Pancreas (tissue), 10 donors: ENCODE measurements at regions not wholly inside any gene's neighbourhood (a gene's known extent, or its start where the extent isn't known, plus 50 kb on each side); places are given as distances from the start of the nearest gene placed in this dataset.

Source experiments
- ATAC-seq, 4 donors: fragments of 200-7000 bp; cut with Tn5 transposase; one replicate each; pipeline versions ENCODE4 v1.8.0 to v1.9.1; 2020; ENCODE audit warnings: mild to moderate bottlenecking in 4 of 4, moderate library complexity in 4 of 4
- DNase-seq, 6 donors: peaks; one replicate each; pipeline ENCODE4 v3.0.0-alpha.2; 2020
- FAIRE-seq: peaks from 2 replicates; lab custom pipeline; 2012; peaks lifted over from hg19 to GRCh38; lab: Jason Lieb, UNC
- H3K27ac ChIP-seq, 4 donors: fragments of 200-600 bp; sonication (generic); 1 replicate in 3 of 4; 2 replicates in 1 of 4; pipeline versions ENCODE4 v1.5.0 to v1.8.0; 2020
- H3K27me3 ChIP-seq, 4 donors: fragments of 200-600 bp; one replicate each; pipeline ENCODE4 v1.8.0; 2021
- H3K36me3 ChIP-seq, 3 donors: fragments of 200-600 bp; sonication (generic) in 1 of 3; one replicate each; pipeline versions ENCODE4 v1.5.0 to v1.8.0; 2020 to 2021
- H3K4me1 ChIP-seq, 3 donors: fragments of 200-600 bp; one replicate each; pipeline ENCODE4 v1.8.0; 2021
- H3K4me3 ChIP-seq, 4 donors: fragments of 200-600 bp; sonication (generic) in 2 of 4; one replicate each; pipeline versions ENCODE4 v1.5.0 to v1.8.0; 2020 to 2021
- H3K9me3 ChIP-seq, 4 donors: fragments of 200-600 bp; one replicate each; pipeline ENCODE4 v1.8.0; 2021
- WGBS, 2 donors: extraction: QIAGEN DNeasy Blood & Tissue Kit; methylation state at CpG; one replicate each; pipeline ENCODE4 v1.1.7; 2013; 5-methylcytosine and 5-hydroxymethylcytosine counted together
- intact Hi-C, 3 donors: fragments of 100-400 bp; cut with DNase I; formaldehyde crosslinking; loops; one replicate each; pipeline versions ENCODE4 v1.11.1 to v1.14.2; 2022
- TF ChIP-seq, protein P1 (sequence below), 4 donors: fragments of 200-600 bp; sonication (generic) in 3 of 4; IDR thresholded peaks; one replicate each; pipeline versions ENCODE4 v1.5.0 to v1.8.0; 2021; ENCODE audit warnings: antibody characterized with exemption in 4 of 4
- donor health status: healthy with polysubstance abuse.
- donor health status: DM: no; HTN: no; CAD: no; lungs with moderate emphysema.
- donor health status: DM: no; HTN: no; CAD: no.
- donor health status: control.
- donor health status: control.
- donor health status: Bipolar disorder and iron deficiency.
- donor health status: DM: yes; HTN: yes; CAD: no.
- donor health status: DM: no; HTN: no; CAD: no.
- donor health status: DM: no; HTN: no; CAD: no.
- donor health status: DM: yes; HTN: yes; CAD: no.

DNA sequence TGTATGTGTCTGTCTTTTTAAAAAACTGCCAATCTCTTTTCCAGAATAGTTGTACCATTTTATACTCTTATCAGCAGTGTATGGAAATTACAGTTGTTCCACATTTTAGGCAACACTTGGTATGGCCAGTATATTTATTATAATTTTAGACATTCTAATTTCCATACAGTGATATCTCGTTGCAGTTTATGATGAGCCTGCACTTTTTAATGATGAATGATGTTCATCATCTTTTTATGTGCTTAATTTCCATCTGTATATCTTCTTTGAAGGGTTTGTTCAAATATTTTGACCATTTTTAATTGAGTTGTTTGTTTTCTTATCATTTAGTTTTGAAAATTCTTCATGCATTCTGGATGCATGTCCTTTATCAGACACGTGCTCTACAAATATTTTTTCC, 57.0 kb upstream of the UBE2E2 start:
- H3K4me3 ChIP-seq, result no peak overlapping the region
- ATAC-seq (no peak), FAIRE-seq (no peak), DNase-seq (no peak)
- H3K27ac ChIP-seq, result no peak overlapping the region
- WGBS, 2 donors, result 37 to 42% methylated on average over 2 of the region's 2 CpGs
- TF ChIP-seq, protein P1, sequence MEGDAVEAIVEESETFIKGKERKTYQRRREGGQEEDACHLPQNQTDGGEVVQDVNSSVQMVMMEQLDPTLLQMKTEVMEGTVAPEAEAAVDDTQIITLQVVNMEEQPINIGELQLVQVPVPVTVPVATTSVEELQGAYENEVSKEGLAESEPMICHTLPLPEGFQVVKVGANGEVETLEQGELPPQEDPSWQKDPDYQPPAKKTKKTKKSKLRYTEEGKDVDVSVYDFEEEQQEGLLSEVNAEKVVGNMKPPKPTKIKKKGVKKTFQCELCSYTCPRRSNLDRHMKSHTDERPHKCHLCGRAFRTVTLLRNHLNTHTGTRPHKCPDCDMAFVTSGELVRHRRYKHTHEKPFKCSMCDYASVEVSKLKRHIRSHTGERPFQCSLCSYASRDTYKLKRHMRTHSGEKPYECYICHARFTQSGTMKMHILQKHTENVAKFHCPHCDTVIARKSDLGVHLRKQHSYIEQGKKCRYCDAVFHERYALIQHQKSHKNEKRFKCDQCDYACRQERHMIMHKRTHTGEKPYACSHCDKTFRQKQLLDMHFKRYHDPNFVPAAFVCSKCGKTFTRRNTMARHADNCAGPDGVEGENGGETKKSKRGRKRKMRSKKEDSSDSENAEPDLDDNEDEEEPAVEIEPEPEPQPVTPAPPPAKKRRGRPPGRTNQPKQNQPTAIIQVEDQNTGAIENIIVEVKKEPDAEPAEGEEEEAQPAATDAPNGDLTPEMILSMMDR (IDR thresholded peaks at IDR 0.05), result no peak
- H3K9me3 ChIP-seq, result no peaks in the 10 kb centered on the region
- H3K4me1 ChIP-seq, result no peaks in the 10 kb centered on the region
- H3K36me3 ChIP-seq, result no peaks in the 10 kb centered on the region
- intact Hi-C loops, result no loop called here
- H3K27me3 ChIP-seq, result no peaks in the 10 kb centered on the region

DNA sequence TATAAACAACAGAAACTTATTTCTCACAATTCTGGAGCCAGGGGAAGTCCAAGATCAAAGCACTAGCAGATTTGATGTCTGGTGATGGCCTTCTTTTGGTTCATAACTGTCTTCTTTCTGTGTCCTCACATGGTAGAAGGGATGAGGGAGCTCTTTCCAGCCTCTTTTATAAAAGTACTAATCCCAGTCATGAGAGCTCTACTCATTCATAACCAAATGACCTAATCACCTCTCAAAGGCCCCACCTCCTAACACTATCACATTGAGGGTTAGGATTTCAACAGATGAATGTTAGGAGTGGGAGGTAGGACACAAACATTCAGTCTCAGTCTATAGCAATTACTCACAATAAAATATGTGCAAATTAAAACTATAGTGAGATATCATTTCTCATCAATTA, 50.1 kb upstream of the UBE2E2 start:
- intact Hi-C loops, result no loop called here
- Histone ChIP-seq H3K27ac (no peak overlapping the region), H3K9me3 (no peaks in the 10 kb centered on the region), H3K4me3 (no peak overlapping the region), H3K4me1 (peaks cover 0 to 3% (median 0%) of the 10 kb centered on the region in 3 donors), H3K36me3 (no peaks in the 10 kb centered on the region), H3K27me3 (no peaks in the 10 kb centered on the region)
- TF ChIP-seq, protein P1 (IDR thresholded peaks at IDR 0.05), result no peak
- no peak for FAIRE-seq
- ATAC-seq, result no peak
- DNase-seq, result no peak
